Lower leg skin (tissue), 3 donors: ENCODE measurements at regions not wholly inside any gene's neighbourhood (a gene's known extent, or its start where the extent isn't known, plus 50 kb on each side); places are given as distances from the start of the nearest gene placed in this dataset.

ENCODE experiments used
- POLR2A ChIP-seq, 2 donors: fragments of 450-650 bp; IDR thresholded peaks; one replicate each; pipeline ENCODE4 v1.6.1; 2016 to 2017; ENCODE audit warnings: antibody characterized with exemption in 2 of 2, mild to moderate bottlenecking in 1 of 2, moderate library complexity in 1 of 2
- TF ChIP-seq, protein P1 (sequence below), 3 donors: fragments of 450-650 bp; IDR thresholded peaks; one replicate each; pipeline ENCODE4 v1.5.1; 2016; ENCODE audit warnings: antibody characterized with exemption in 3 of 3, mild to moderate bottlenecking in 3 of 3, moderate library complexity in 2 of 3

DNA sequence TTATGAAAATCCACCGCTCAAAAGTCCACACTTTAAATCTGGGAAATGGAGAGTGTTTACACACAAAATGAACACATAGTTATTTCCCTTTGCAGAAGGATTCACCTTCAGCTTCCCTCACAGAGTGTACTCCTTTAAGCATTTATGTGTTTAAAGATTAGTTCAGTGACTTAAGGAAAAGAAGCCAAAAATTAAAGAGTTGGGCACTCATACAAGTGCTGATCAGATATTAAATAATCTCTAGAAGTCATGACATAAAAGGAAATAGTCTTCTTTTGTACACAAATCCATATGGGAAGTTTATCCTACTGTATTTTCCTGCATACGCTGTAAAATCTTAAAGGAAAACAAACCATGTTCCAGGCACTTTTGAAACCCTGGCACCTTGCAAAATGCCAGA, 174.2 kb downstream of the LNPK start:
- TF ChIP-seq, protein P1, sequence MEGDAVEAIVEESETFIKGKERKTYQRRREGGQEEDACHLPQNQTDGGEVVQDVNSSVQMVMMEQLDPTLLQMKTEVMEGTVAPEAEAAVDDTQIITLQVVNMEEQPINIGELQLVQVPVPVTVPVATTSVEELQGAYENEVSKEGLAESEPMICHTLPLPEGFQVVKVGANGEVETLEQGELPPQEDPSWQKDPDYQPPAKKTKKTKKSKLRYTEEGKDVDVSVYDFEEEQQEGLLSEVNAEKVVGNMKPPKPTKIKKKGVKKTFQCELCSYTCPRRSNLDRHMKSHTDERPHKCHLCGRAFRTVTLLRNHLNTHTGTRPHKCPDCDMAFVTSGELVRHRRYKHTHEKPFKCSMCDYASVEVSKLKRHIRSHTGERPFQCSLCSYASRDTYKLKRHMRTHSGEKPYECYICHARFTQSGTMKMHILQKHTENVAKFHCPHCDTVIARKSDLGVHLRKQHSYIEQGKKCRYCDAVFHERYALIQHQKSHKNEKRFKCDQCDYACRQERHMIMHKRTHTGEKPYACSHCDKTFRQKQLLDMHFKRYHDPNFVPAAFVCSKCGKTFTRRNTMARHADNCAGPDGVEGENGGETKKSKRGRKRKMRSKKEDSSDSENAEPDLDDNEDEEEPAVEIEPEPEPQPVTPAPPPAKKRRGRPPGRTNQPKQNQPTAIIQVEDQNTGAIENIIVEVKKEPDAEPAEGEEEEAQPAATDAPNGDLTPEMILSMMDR (IDR thresholded peaks at IDR 0.05) = no peak
- TF ChIP-seq POLR2A (IDR thresholded peaks at IDR 0.05) = no peak
